ENCODE measurements at regions not wholly inside any gene's neighbourhood (a gene's known extent, or its start where the extent isn't known, plus 50 kb on each side); places are given as distances from the start of the nearest gene placed in this dataset.

GRCh38 chr12:127327986-127328385, 939.0 kb upstream of the TMEM132C start:
- no peak for TF ChIP-seq CTCF (IDR thresholded peaks at IDR 0.05)
- no peak for TF ChIP-seq EZH2 (IDR thresholded peaks at IDR 0.05; ENCODE audit: borderline replicate concordance, insufficient read depth, low read depth, low read length, poor library complexity, severe bottlenecking)

Data from B cell (primary cell).